DMS79 (cell line): ENCODE measurements at regions not wholly inside any gene's neighbourhood (a gene's known extent, or its start where the extent isn't known, plus 50 kb on each side); places are given as distances from the start of the nearest gene placed in this dataset.

ENCODE experiments used
- DNase-seq: peaks from one replicate; lab custom pipeline; 2025; lab: John Stamatoyannopoulos, UW

DNA sequence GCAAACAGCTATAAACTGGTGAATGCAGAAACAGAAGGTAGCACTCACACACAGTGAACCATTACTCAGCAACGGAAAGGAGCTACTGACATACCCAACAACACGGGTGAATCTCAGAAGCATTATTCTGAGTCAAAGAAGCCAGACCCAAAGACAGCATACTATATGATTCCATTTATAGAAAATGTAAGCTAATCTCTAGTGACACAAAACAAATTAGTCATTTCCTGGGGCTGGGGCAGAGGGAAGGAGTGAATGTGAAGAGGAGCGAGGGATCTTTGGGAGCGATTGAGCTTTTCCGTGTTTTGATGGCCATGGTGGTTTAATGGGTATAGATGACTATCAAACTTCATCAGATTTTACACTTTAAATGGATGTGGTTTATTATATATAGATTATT is 614.6 kb downstream of the DHX35 start:
- no peak for DNase-seq

DNA sequence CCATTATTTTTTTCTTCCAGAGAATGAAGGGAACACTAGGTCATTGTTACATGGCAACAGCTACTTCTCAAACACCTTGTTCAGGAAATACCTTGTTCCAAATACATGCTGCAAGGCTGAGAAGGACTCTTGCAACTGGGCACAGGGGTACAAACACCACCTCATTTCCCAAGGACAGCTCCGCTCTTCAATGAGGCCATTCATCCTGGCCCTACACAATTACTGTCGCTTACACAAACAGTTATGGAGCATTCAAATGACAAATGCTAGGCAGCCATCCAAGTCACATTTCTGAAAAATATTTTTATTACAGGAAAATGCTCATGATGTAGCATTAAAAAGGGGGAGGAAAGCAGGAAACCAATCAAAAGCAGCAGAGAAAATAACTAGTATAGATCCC is 611.9 kb downstream of the DHX35 start:
- no peak for DNase-seq

DNA sequence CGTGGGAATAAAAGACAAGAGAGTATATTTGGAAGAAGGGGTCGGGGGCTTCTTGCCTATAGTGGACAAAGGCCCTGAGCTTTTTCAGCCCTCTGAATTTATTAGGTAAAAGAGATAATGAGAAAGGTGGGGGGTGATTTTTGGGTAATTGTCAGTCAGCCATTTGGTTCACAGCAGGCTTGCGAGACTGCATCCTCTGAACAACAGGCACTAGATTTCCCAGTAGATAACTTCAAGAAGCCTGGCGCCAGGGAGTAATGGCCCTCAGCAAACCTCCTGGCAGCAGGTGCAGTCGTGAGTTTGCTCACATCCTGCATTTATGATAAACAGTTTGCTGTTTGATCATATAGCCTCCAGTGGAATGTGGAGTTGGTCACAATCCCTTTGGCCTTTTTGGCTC is 609.0 kb downstream of the DHX35 start:
- no peak for DNase-seq

DNA sequence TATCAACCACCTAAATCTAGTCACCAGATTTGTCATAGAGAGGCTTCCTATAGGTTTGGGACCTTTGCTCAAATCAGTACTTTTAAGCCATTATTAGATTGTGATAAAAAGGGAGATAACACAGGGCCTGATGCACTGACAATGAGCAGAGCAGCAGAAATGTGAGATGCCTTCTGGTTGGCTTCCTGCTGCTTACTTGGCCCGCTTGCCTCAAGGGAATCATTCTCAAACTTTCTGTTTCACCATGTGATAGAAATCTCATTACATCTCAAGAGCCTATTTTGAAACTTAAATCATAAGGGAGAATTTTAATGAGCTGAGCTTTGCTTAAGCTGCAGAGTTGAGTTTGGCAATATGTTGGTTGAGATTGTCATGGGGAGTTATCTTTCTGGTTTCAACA is 606.0 kb downstream of the DHX35 start:
- no peak for DNase-seq

DNA sequence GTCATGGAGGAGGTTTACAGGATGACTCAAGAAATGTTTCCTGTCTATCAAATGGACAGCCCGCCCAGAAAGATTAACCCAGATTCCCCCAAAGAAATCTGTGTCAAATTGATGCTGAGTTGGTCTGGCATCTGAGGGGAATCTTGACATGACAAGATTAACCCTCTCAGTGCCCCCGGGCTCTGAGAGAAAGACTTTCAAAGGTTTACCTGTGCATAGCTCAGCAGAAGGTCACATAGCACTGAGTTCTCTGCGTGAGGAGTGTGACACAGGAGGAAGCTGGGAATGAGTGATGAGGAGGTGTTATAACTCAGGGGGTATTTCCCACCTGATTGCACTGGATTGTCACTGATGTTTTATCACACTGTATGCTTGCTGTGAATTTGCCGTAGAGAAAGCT is 601.2 kb downstream of the DHX35 start:
- DNase-seq = no peak

DNA sequence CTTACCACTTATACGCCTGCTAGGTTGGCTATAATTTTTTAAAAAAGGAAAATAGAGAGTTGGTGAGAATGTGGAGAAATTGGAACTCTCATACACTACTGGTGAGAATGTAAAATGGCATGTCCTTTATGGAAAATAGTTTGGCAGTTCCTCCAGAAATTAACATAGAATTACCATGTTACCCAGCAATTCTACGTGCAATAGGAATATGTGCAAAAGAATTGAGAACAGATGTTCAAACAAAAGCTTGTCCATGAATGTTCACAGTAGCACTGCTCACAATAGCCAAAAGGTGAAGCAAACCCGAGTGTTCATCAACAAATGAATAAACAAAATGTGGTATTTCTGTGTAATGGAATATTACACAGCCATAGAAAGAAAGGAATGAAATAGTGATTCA is 592.2 kb downstream of the DHX35 start:
- no peak for DNase-seq

DNA sequence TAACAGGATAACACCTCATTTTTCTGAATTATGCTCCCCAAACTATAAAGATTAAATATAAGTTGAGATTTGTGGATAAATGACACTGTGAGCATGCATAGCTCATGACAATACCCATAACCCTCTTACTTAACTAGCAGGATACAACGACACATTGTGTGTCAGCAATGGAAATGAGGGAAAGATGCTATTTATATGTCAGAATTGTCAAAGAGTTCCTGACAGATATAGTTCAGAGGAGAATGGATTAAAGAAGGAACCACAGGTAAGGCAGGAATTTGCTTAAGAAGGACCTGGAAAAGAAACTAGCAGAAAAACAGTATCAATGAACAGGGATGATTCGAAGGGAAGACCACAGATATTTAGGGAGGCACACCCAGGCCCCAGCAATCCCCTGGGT is 591.0 kb downstream of the DHX35 start:
- no peak for DNase-seq

DNA sequence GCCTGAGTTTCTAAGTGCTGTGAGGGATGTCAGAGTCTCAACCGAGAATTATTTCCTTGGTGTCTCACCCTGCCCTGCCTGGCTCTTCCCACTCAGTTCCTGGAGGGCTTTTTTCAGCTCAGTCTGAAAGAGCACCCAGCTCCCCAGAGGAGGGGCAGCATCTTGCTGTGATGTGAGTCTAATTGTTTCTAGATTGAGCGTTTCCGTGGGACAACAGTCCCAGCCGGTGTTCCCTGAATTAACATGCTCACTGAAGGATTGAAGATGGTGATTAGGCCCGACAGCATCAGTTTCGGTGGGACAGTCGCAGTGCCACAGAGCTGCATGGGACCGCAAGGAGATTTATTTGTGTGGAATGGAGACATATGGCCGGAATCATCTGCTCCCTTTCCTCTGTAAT is 587.6 kb downstream of the DHX35 start:
- no peak for DNase-seq

DNA sequence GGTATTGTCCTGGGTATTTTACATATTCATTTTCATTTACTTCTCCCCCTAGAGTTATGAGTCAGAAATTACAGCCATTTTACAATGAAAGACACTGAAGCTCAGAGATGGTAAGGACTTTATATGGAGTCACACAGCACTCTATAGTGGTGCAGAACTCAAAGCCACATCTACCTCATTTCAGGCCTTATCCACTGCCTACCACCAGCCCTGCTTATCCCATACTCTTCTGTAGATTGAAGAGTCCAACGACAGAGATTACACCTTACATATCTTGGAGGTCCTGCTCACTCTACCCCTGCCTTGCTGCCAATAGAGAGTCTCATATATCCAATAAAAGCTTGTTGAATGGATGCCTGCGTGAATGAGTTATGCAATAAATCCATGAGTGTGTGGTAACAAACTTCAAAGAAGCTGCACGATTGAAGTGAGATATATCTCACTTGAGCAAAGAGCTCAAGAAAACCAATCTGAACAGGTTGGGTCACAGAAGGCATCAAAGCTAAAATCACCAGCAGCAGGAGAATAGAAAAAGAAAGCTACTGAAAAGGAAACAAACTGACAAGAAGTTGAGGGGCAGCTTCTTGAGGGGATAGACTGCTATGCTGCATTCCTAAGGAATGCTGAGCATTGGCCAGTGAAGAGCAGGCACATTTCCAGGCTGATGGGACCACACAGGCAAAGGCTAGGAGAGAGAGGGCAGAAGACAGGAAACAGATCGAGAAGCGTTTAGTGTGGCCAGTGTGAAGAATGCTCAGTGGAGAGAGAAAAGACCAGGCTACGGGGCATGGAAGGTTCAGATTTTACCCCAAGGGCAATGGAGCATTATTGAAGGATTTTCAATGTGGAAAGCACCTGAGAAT is 585.6 kb downstream of the DHX35 start:
- no peak for DNase-seq

DNA sequence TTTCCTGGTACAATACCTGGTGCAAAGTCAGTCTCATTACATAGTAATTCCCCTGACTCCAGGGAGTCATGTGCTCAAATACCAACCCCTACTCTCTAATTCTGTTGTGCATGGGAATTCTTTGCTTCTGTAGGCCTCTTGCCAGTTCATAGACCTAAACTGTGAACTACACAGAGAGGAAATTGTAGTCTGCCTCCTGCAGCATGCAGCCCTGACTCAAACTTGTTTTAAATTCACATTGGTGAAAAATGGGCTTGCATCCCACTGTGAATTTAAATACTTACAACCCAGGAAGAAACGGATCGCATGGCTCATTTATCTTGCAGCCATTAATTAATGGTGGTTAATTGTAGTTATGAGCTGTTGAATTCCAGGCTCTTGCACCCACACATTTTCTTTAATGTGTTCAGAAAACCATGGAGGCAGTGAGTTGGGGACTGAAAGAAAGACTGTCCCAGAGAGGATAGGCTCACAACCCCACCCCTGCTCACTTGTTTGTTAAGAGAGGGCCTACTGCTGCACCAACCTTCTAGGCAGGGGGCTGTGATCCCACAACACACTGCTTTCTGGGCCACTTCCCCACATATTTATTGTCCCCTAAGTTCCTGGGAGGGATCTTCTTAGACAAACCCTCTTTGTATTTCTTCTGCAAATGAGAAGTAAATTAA is 579.1 kb downstream of the DHX35 start:
- DNase-seq = no peak

DNA sequence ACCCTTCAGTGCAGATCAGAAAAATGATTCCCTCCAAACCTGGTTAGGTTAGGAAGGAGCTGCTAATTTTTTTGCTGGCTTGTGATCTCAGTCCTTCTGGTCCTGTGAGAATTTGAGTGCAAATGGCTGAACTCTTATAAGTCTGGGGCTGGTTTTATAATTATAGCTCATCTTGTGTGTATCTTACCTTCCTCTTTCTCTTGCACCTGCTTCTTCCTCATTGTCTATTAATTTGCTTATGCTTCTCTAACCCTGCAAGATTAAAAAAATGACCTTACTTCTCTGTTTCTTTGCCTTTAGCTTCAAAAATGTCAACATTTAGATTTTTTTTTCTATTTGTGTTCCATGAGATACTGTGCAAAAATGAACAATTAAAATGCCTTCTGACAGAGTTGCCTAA is 576.2 kb downstream of the DHX35 start:
- DNase-seq = no peak

DNA sequence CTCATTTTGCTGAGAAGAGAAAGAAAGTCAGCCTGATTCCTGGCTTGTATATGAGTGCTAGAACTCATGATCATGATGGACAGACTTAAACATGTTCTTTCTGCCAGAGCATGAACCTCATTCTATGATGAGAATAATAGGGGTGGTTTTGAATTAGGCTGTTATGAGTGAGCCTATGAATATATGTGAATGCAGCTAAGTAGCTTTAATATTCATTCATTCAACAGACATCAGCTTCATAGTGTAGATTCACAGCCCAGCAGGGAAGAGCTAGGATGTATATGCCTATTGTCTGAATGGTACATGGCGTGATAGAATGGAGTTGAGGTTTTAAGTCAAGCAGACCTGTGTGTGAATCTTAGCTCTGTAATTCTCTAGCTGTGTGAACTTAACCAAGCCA is 573.2 kb downstream of the DHX35 start:
- DNase-seq = no peak

DNA sequence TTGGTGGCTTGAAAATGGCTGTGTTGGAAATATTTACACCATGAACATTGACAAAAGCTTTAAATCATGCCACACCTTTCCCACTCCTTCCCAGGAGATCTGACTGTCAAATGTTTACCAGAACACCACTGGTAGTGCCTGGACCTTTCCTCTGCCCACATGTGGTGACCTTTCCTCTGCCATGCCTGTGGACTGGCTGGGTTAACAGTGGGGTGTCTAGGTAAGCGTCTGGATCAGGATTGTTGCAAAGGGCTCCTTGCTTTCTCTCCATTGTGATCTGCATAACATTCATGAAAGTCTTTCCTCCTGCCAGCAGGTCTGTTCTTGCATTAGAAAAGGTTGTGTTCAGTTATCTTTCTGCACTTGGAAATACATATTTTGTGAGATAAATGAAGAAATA is 572.7 kb downstream of the DHX35 start:
- DNase-seq = no peak

DNA sequence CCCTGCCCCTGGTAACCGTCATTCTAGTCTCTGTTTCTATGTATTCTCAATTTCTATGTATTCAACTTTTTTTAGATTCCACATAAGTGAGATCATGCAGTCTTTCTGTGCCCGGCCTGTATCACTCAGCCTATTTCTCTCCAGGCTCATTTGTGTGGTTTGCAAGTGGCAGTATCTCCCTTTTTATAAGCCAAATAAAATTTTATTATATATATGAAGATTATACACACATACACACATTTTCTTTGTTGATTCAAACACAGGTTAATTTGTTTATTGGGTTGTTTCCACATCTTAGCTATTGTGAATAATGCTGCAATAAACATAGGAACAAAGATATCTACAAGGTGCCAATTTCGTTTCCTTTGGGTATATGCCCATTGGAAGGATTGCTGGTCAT is 571.7 kb downstream of the DHX35 start:
- DNase-seq = no peak

DNA sequence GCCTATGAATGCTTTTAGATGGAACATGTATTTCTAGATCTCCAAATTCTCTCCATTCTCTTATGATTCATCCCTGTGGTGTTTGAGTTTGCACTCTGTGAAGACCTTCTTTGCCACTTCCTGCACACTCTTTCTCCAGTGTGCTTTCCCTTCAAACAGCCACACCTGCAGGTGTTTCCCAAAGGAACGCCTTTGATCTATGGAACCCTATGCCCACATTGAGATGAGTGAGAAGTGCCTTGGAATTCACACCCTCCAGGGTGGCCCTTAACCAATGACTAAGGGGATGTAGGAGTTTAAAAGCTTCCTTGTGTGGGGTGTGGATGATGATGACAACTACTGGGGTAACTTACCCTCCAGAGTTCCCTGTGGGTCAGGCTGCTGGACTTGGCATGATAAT is 570.1 kb downstream of the DHX35 start:
- no peak for DNase-seq

DNA sequence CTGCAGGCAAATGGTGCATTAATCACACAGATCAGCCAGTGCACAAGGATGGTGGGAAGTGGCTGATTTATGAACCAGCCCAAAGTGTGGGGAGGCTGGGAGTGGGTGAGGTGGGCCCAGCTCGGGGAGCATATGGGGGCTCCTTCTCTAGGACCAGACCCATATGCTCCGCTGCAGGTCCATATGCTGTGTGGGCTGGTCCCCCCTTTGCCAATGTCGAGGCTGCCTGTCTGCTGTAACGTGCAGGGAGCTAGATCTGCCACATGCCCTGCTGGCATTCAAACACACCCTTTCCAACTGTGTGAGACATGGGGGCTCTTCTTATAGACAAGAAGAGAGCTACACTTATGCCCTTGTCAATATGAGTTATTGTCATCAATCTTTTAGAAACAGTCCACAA is 566.3 kb downstream of the DHX35 start:
- DNase-seq = no peak

DNA sequence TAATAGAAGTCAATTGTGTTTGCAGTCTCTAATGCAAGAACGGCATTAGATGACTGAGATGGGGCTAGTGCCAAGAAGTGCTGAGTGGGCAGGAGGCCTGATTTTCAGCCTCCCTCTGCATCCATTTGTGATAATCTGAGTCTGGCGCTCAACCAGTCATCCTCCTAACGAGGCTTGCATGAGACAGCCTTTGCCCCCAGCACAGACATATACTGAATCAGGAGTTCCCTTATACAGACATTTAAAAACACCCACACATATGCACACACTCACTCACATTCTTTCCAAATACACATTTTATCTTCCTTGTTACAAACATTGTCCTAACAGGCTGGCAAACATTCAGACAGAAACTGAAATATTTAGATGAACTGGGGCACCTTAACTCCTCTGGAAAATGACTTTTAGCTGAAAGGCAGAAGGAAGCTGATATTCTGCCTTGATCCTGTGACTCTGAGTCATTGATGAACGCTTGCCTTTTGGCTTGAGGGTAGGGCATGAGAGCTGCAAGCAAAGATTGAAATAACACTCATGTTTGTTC is 562.3 kb downstream of the DHX35 start:
- no peak for DNase-seq

DNA sequence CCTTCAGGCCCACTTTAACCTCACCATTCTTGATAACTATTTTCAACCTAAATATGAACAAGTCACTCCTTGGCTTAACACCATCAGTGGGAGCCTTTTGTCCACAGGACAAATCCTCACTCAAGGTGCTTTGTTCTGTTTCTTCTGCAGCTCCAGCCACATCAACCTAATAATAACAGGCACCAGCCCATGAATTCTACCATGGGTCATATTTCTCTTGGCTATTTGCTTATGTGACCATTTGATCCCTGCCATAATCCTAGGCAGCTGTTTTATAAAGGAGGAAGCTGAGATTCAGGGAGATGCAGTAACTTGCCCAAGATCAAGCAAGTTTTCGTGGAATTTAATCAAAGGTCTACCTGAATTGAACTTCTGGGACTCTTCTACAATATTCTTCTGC is 561.3 kb downstream of the DHX35 start:
- DNase-seq = no peak

DNA sequence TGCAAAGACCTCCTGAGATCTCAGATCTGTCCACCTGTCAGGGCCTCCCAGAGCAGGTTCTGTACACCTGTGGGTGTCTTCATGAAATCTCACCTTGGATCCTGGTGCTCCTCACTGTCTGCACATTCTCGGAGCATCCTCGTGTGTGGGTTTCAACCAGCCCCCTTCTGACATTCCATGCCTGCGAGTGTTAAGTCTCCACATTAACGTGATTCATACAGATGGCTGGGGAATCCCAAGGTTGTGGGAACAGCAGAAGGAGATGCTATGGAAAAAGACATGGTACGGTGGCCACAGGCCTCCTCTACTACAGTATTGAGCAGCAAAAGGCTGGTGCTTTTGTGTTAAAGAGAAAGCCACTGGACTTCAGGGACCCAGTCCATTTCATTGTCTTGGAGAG is 556.5 kb downstream of the DHX35 start:
- DNase-seq = no peak

DNA sequence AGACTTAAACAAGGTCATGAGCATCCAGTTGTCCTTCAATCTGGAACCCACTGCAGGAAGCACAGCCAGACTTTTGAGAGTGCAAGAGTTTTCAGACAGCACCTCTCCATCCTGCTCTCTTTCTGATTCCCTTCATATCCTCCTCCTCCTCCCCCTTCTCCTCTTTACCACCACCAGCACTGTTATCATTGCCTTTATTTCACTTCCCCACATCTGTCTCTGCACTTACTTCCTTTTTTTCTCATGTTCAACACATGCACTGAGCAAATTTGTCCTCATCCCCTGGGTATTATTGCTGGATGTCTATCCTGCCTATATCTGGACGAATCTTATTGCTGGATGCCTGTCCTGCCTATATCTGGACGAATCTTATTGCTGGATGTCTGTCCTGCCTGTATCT is 554.8 kb downstream of the DHX35 start:
- DNase-seq = no peak

DNA sequence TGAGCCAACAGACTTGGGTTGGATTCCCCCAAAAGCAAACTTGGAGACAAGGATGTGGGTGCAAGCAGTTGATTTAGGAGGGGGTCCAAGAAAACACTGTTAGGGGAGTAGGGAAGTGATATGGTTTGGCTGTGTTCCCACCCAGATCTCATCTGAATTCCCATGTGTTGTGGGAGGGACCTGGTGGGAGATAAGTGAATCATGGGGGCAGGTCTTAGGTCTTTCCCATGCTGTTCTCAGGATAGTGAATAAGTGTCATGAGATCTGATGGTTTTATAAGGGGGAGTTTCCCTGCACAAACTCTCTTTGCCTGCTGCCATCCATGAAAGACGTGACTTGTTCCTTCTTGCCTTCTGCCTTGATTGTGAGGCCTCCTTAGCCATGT is 542.6 kb downstream of the DHX35 start:
- no peak for DNase-seq

DNA sequence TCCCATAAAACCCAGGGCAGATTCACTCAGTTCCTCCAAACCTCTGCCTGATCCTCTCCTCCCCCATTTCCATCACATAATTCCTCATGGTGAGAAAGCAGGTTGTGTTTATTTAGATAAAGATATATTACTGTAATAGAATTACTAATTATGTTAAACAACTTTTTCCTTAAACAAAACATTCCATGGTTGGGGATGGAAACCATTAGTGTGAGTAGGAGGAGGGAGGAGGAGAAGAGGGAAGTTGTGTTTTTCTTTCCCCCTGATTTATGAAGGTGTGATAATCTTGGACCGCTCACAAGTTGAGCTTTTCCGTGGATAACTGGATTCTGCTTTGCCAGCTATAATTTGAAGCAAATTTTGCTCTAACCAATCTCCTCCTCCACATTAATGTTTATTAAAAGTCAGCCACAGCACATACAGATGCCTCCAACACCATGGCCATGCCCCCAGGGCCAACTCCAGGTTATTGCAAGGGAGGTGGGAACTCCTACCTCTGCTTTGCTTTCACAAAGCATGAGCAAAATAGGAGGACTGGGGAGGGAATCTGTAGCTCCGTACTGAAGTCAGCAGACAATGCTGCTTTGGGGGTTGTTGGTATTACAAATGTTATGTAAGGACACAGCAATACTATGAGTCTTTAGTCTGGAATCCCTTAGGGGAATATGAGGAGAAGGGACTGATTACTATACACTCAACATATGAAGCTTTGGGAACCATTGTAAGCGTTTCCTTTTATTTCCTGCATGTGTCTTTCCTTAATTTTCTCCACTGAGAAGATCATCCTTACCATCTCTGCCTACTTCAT is 542.0 kb downstream of the DHX35 start:
- DNase-seq = no peak
